Esophagus muscularis mucosa (tissue), 3 donors: ENCODE measurements at regions not wholly inside any gene's neighbourhood (a gene's known extent, or its start where the extent isn't known, plus 50 kb on each side); places are given as distances from the start of the nearest gene placed in this dataset.

ENCODE experiments used
- CTCF ChIP-seq, 3 experiments: fragments of 200-600 bp in 2 of 3; fragments of 450-650 bp in 1 of 3; sonication (generic) in 2 of 3; IDR thresholded peaks; one replicate each; pipeline ENCODE4 v1.5.1; 2017 to 2019; ENCODE audit warnings: antibody characterized with exemption in 3 of 3, mild to moderate bottlenecking in 2 of 3, moderate library complexity in 1 of 3
- POLR2AphosphoS5 ChIP-seq, 2 donors: sonication (generic); formaldehyde crosslinking; IDR thresholded peaks; one replicate each; pipeline ENCODE4 v1.6.1; 2017; ENCODE audit warnings: antibody characterized with exemption in 2 of 2

DNA sequence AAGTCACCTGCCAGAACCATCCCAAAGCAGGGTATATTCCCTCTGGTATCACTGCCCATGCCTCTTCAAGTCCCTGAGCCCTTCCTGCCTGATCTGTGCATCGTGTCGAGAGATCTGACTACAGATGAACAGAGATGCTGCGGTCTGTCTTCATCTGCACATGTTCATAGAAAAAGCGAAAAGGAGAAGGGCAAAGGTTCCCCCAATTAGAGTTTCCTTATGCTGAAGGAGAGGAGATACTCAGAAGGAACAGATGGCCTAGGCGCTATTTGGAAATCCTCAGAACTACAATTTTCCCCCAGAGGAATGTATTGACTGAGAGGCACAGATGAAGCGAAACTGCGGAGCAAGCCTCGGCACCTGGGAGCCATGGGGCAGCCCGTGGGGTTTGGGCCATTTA, 170.9 kb downstream of the SEC61B start:
- TF ChIP-seq CTCF (IDR thresholded peaks at IDR 0.05) (no peak), POLR2AphosphoS5 (IDR thresholded peaks at IDR 0.05) (no peak)
